Stomach (tissue), 8 donors: ENCODE measurements at regions not wholly inside any gene's neighbourhood (a gene's known extent, or its start where the extent isn't known, plus 50 kb on each side); places are given as distances from the start of the nearest gene placed in this dataset.

Source experiments
- DNase-seq, 2 donors: peaks; one replicate each; pipeline versions ENCODE4 v3.0.0 to v3.0.0-alpha.2; 2013 to 2019
- H3K27ac ChIP-seq, 5 donors: fragments of 200-600 bp in 4 of 5; sonication (generic) in 4 of 5; one replicate each; pipeline ENCODE4 v1.5.1; 2013 to 2019; ENCODE audit warnings: mild to moderate bottlenecking in 1 of 5, moderate library complexity in 1 of 5
- H3K27me3 ChIP-seq, 3 donors: fragments of 200-600 bp; sonication (generic); one replicate each; pipeline ENCODE4 v1.5.1; 2017 to 2019; ENCODE audit warnings: mixed run types in 1 of 3
- H3K36me3 ChIP-seq, 4 donors: fragments of 200-600 bp; sonication (generic); 1 replicate in 3 of 4; 2 replicates in 1 of 4; pipeline ENCODE4 v1.5.1; 2016 to 2019
- H3K4me1 ChIP-seq, 4 donors: fragments of 200-600 bp; sonication (generic); one replicate each; pipeline ENCODE4 v1.5.1; 2016 to 2019
- H3K4me3 ChIP-seq, 4 donors: fragments of 200-600 bp; sonication (generic) in 3 of 4; one replicate each; pipeline ENCODE4 v1.5.1; 2016 to 2019; ENCODE audit warnings: mild to moderate bottlenecking in 1 of 4
- H3K9me3 ChIP-seq, 4 donors: fragments of 200-600 bp; sonication (generic); one replicate each; pipeline ENCODE4 v1.5.1; 2016 to 2019
- EP300 ChIP-seq: sonication (generic); formaldehyde crosslinking; IDR thresholded peaks from one replicate; pipeline ENCODE4 v1.6.1; 2017; ENCODE audit warnings: antibody characterized with exemption
- POLR2A ChIP-seq, 4 donors: fragments of 450-650 bp; IDR thresholded peaks; one replicate each; pipeline ENCODE4 v1.6.1; 2016; ENCODE audit warnings: antibody characterized with exemption in 4 of 4, control low read depth in 2 of 4, mild to moderate bottlenecking in 1 of 4, moderate library complexity in 1 of 4
- POLR2AphosphoS5 ChIP-seq, 3 donors: sonication (generic); formaldehyde crosslinking; IDR thresholded peaks; one replicate each; pipeline ENCODE4 v1.6.1; 2016; ENCODE audit warnings: antibody characterized with exemption in 3 of 3
- WGBS, 5 donors: extraction: QIAGEN DNeasy Blood & Tissue Kit in 3 of 5; methylation state at CpG; one replicate each; pipeline versions ENCODE4 v1.1.5 to v1.1.7; 2013 to 2018; 5-methylcytosine and 5-hydroxymethylcytosine counted together
- intact Hi-C: fragments of 100-400 bp; cut with DNase I; formaldehyde crosslinking; loops from one replicate; pipeline ENCODE4 v1.15.1; 2023; ENCODE audit warnings: low total_unique reads
- TF ChIP-seq, protein P1 (sequence below), 7 experiments: fragments of 450-650 bp in 4 of 7; fragments of 200-600 bp in 3 of 7; sonication (generic) in 3 of 7; IDR thresholded peaks; one replicate each; pipeline ENCODE4 v1.5.1; 2016 to 2019; ENCODE audit warnings: antibody characterized with exemption in 7 of 7, control low read depth in 2 of 7, mild to moderate bottlenecking in 1 of 7
- donor health status: healthy with polysubstance abuse.
- donor health status: Bipolar disorder and iron deficiency.
- donor health status: healthy.

DNA sequence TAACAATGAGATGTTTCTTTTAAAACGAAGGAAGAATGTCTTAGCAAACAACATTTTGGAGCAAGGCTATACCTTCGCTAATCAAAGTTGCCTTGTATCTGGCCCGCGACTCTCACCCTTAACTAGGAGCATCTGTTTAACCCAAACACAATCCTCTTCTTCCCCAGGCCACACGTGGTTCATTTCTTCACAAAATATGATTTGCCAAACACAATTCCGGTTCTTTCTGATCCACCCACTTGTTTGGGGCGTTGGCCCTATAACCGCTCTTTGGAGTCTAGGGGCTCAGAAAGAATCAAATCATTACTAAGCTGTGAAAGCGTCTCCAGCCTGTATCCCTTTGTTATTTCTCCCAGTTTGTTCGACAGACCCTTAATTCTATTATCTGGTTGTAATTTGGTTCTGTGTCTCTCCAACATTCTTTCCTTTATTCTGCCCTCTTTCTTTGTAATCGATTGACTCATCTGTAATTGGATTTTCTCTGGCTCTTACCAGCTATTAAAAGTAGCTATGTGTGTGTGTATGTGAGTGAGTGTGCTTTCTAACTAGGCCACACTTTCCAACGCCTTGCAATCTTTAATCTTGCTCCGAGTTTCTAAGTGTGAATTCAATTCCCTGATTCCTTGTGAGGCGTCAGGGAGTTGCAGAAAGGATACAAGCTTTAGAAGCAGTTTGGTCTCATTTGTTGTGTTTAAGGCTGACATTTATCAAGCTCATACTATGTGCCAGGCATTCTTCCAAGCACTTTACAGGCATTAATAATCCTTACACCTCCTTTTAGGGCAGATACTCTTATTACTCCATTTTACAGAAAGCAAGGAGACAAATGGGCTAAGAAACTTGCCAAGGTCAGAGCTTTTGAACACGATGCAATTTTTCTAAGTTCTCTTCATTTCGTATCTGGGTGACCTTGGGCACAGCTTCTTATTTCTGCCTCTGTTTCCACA, 138.6 kb upstream of the CPEB2 start:
- TF ChIP-seq EP300 (no peak), POLR2AphosphoS5 (IDR thresholded peaks at IDR 0.05) (no peak), POLR2A (IDR thresholded peaks at IDR 0.05) (no peak)
- TF ChIP-seq, protein P1, sequence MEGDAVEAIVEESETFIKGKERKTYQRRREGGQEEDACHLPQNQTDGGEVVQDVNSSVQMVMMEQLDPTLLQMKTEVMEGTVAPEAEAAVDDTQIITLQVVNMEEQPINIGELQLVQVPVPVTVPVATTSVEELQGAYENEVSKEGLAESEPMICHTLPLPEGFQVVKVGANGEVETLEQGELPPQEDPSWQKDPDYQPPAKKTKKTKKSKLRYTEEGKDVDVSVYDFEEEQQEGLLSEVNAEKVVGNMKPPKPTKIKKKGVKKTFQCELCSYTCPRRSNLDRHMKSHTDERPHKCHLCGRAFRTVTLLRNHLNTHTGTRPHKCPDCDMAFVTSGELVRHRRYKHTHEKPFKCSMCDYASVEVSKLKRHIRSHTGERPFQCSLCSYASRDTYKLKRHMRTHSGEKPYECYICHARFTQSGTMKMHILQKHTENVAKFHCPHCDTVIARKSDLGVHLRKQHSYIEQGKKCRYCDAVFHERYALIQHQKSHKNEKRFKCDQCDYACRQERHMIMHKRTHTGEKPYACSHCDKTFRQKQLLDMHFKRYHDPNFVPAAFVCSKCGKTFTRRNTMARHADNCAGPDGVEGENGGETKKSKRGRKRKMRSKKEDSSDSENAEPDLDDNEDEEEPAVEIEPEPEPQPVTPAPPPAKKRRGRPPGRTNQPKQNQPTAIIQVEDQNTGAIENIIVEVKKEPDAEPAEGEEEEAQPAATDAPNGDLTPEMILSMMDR (IDR thresholded peaks at IDR 0.05), result no peak
- peak in 1 of 2 donors; percentile 24 for DNase-seq
- 76 to 88% (median 79%) methylated on average over 16 of the region's 16 CpGs for WGBS, 5 donors
- intact Hi-C loops, result no loop called here
- Histone ChIP-seq H3K9me3 (no peaks in the 10 kb centered on the region), H3K27me3 (peaks cover 0 to 4% (median 0%) of the 10 kb centered on the region in 3 donors), H3K4me1 (peaks cover 4 to 48% (median 20%) of the 10 kb centered on the region in 4 donors), H3K27ac (peak overlapping the region in 3 of 5 donors; percentile 26 to 67 (median 39)), H3K36me3 (no peaks in the 10 kb centered on the region), H3K4me3 (no peak overlapping the region)

DNA sequence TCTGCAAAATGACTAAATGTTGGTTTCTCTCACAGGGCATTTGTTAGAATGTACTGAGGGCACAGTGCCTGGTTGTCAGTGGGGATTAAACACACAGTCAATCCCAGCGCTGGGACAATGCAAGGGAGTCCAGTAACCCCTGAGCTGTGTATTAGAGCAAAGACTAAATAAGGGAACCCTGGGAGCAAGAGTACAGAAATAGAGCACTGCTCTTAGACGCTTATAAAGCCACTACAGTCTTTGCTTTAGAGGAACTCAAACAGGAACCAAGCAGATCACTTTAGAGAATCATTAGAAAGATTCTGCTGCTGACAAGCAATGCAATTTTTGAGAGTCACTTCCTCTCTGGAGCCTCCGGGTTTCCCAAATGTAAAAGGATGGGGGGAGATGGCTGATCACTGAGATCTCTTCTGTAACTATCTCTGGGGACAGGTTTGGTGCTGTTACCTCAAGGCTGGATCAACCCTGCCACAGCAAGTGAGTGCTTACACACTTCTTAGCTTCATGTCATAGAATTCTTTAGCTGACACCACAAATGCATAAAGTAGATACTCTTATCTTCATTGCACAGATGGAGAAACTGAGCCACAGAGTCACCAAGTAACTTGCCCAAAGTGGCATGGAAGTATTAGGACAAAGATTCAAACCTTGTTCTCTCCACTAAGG, 137.8 kb upstream of the CPEB2 start:
- Histone ChIP-seq H3K4me3 (no peak overlapping the region), H3K4me1 (peaks cover 4 to 52% (median 24%) of the 10 kb centered on the region in 4 donors), H3K9me3 (no peaks in the 10 kb centered on the region), H3K27ac (peak overlapping the region in 2 of 5 donors; percentile 39 to 67), H3K27me3 (peaks cover 0 to 4% (median 0%) of the 10 kb centered on the region in 3 donors), H3K36me3 (no peaks in the 10 kb centered on the region)
- no peak for DNase-seq
- TF ChIP-seq, protein P1 (IDR thresholded peaks at IDR 0.05), result no peak
- TF ChIP-seq EP300, result no peak
- peak in 1 of 3 donors; percentile 14 for TF ChIP-seq POLR2AphosphoS5 (IDR thresholded peaks at IDR 0.05)
- intact Hi-C loops, result no loop called here
- 33 to 63% (median 55%) methylated on average over 3 of the region's 3 CpGs for WGBS, 5 donors

DNA sequence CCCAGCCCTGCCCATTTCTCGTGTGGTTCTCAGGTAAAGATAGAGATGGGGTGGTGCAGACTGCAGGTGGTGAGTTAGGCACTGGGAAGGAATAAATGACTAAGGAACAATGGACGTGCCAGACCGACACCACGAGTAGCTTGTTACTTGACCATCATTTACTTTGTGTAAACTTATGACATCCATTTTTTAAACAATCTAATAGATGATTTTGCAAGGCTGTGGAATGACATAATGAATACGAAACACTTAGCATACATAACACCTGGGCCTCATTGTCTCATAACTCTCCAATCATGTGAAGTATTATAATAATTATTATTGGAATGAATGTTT, 137.3 kb upstream of the CPEB2 start:
- intact Hi-C loops, result no loop called here
- no peak for DNase-seq
- Histone ChIP-seq H3K36me3 (no peaks in the 10 kb centered on the region), H3K27me3 (peaks cover 0 to 4% (median 0%) of the 10 kb centered on the region in 3 donors), H3K27ac (peak overlapping the region in 2 of 5 donors; percentile 39 to 67), H3K9me3 (no peaks in the 10 kb centered on the region), H3K4me1 (peaks cover 4 to 52% (median 25%) of the 10 kb centered on the region in 4 donors), H3K4me3 (no peak overlapping the region)
- WGBS, 5 donors, result 60 to 80% (median 72%) methylated on average over 5 of the region's 5 CpGs
- TF ChIP-seq POLR2AphosphoS5 (IDR thresholded peaks at IDR 0.05) (no peak), EP300 (no peak), POLR2A (IDR thresholded peaks at IDR 0.05) (no peak)
- TF ChIP-seq, protein P1 (IDR thresholded peaks at IDR 0.05), result no peak

DNA sequence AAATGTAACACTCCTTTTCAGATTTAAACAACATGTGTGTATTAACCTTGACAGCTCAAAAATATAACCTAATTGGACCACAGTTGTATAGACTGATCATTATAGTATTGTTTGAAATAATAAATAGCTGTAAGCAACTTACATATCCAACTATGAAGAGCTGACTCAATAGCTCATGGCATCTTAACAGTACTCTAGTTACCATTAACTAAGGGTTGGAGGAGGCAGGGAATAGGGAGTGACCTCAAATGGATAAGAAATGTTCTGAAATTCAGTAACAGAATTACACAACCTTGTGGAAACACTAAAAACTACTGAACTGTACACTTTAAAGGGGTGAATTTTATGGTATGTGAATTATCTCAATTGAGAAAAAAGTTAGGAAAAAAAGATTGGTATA, 136.5 kb upstream of the CPEB2 start:
- Histone ChIP-seq H3K36me3 (no peaks in the 10 kb centered on the region), H3K4me1 (peaks cover 4 to 52% (median 25%) of the 10 kb centered on the region in 4 donors), H3K4me3 (no peak overlapping the region), H3K9me3 (no peaks in the 10 kb centered on the region), H3K27me3 (peaks cover 0 to 4% (median 0%) of the 10 kb centered on the region in 3 donors), H3K27ac (no peak overlapping the region)
- TF ChIP-seq, protein P1 (IDR thresholded peaks at IDR 0.05), result no peak
- TF ChIP-seq POLR2AphosphoS5 (IDR thresholded peaks at IDR 0.05) (no peak), EP300 (no peak), POLR2A (IDR thresholded peaks at IDR 0.05) (no peak)
- intact Hi-C loops, result no loop called here
- no peak for DNase-seq
